GM18511 (cell line): ENCODE measurements at regions not wholly inside any gene's neighbourhood (a gene's known extent, or its start where the extent isn't known, plus 50 kb on each side); places are given as distances from the start of the nearest gene placed in this dataset.

Experiments
- ATAC-seq: cut with Tn5 transposase; IDR thresholded peaks from one replicate; pipeline ENCODE4 v1.9.1; 2021; ENCODE audit warnings: mild to moderate bottlenecking, moderate library complexity; ENCODE audit not compliant: unreplicated experiment

- no peak for ATAC-seq
These were observed 2044.5 kb upstream of the AGA start for GRCh38 chr4:179486570-179487335.

GRCh38 chr4:179492260-179493080 lies 2050.2 kb upstream of the AGA start:
- ATAC-seq, result no peak

GRCh38 chr4:179503976-179504375 lies 2061.7 kb upstream of the AGA start:
- no peak for ATAC-seq

- ATAC-seq, result no peak
These were observed 2067.3 kb upstream of the AGA start for GRCh38 chr4:179509489-179509888.

GRCh38 chr4:179521952-179522351 lies 2079.7 kb upstream of the AGA start:
- ATAC-seq, result no peak

GRCh38 chr4:179530958-179531357 lies 2088.7 kb upstream of the AGA start:
- ATAC-seq, result no peak

GRCh38 chr4:179536694-179537093 lies 2094.5 kb upstream of the AGA start:
- ATAC-seq, result no peak

GRCh38 chr4:179539641-179540040 lies 2097.4 kb upstream of the AGA start:
- no peak for ATAC-seq

- no peak for ATAC-seq
These were observed 2101.5 kb upstream of the AGA start for GRCh38 chr4:179543771-179544170.

GRCh38 chr4:179544496-179544895 lies 2102.3 kb upstream of the AGA start:
- no peak for ATAC-seq

GRCh38 chr4:179552131-179552530 lies 2109.9 kb upstream of the AGA start:
- ATAC-seq, result no peak

GRCh38 chr4:179563741-179564140 lies 2121.5 kb upstream of the AGA start:
- ATAC-seq, result no peak

GRCh38 chr4:179569549-179569948 lies 2127.3 kb upstream of the AGA start:
- no peak for ATAC-seq

- ATAC-seq, result no peak
These were observed 2140.1 kb upstream of the AGA start for GRCh38 chr4:179582164-179582905.

- ATAC-seq, result no peak
These were observed 2141.0 kb upstream of the AGA start for GRCh38 chr4:179583221-179583620.

- ATAC-seq, result no peak
These were observed 2141.9 kb upstream of the AGA start for GRCh38 chr4:179584101-179584500.

- no peak for ATAC-seq
These were observed 2143.5 kb upstream of the AGA start for GRCh38 chr4:179585761-179586160.

- no peak for ATAC-seq
These were observed 2144.2 kb upstream of the AGA start for GRCh38 chr4:179586460-179586859.

- no peak for ATAC-seq
These were observed 2153.6 kb upstream of the AGA start for GRCh38 chr4:179595671-179596410.

- no peak for ATAC-seq
These were observed 2154.4 kb upstream of the AGA start for GRCh38 chr4:179596621-179597020.

GRCh38 chr4:179597301-179597700 lies 2155.1 kb upstream of the AGA start:
- ATAC-seq, result no peak
